Memory B cell (primary cell): ENCODE measurements at regions not wholly inside any gene's neighbourhood (a gene's known extent, or its start where the extent isn't known, plus 50 kb on each side); places are given as distances from the start of the nearest gene placed in this dataset.
"Not testable (repeated sequence)": the region's sequence is repeated elsewhere in the genome, so short reads cannot be mapped to it uniquely, and the experiment has no call there.

Experiments
- ATAC-seq: fragments of 150-1000 bp; cut with Tn5 transposase; 2 replicates; pipeline ENCODE4 v1.10.0; 2021; ENCODE audit warnings: low read depth, mild to moderate bottlenecking, moderate library complexity
- DNase-seq, 2 donors: peaks; one replicate each; pipeline ENCODE4 v3.0.0; 2022; ENCODE audit warnings: low spot score in 2 of 2
- H3K27ac Mint-ChIP-seq: one replicate; pipeline ENCODE4 v1.8.0; 2022; ENCODE audit warnings: mild to moderate bottlenecking, moderate library complexity, mixed read lengths
- H3K27me3 Mint-ChIP-seq: one replicate; pipeline ENCODE4 v1.8.0; 2022; ENCODE audit warnings: mixed read lengths
- H3K36me3 Mint-ChIP-seq: one replicate; pipeline ENCODE4 v1.8.0; 2022; ENCODE audit warnings: mild to moderate bottlenecking, mixed read lengths
- H3K4me1 Mint-ChIP-seq: one replicate; pipeline ENCODE4 v1.8.0; 2022; ENCODE audit warnings: mixed read lengths
- H3K4me3 Mint-ChIP-seq: one replicate; pipeline ENCODE4 v1.8.0; 2022; ENCODE audit warnings: mild to moderate bottlenecking, moderate library complexity, mixed read lengths
- H3K9me3 Mint-ChIP-seq: one replicate; pipeline ENCODE4 v1.8.0; 2022; ENCODE audit warnings: mixed read lengths

GRCh38 chr10:117768333-117769042, 225.9 kb downstream of the EMX2 start:
- no peaks in the 10 kb centered on the region for H3K36me3 Mint-ChIP-seq
- no peaks in the 10 kb centered on the region for H3K9me3 Mint-ChIP-seq
- H3K4me3 Mint-ChIP-seq = no peak overlapping the region
- H3K27me3 Mint-ChIP-seq = peaks cover 2% of the 10 kb centered on the region
- no peaks in the 10 kb centered on the region for H3K4me1 Mint-ChIP-seq
- DNase-seq = no peak
- no peak for ATAC-seq
- H3K27ac Mint-ChIP-seq = no peak overlapping the region

GRCh38 chr10:117775526-117775925, 233.0 kb downstream of the EMX2 start:
- Mint-ChIP-seq H3K27ac (no peak overlapping the region), H3K27me3 (peaks cover 6% of the 10 kb centered on the region)
- ATAC-seq = no peak

GRCh38 chr10:117777222-117777621, 234.7 kb downstream of the EMX2 start:
- H3K4me1 Mint-ChIP-seq, DNase-seq, H3K9me3 Mint-ChIP-seq, ATAC-seq, H3K4me3 Mint-ChIP-seq, H3K27ac Mint-ChIP-seq, H3K27me3 Mint-ChIP-seq, H3K36me3 Mint-ChIP-seq: not testable (repeated sequence)

More at GRCh38 chr10:117775526-117775925, 233.0 kb downstream of the EMX2 start:
- H3K36me3 Mint-ChIP-seq = no peaks in the 10 kb centered on the region
- H3K9me3 Mint-ChIP-seq = peaks cover 2% of the 10 kb centered on the region
- no peaks in the 10 kb centered on the region for H3K4me1 Mint-ChIP-seq
- no peak overlapping the region for H3K4me3 Mint-ChIP-seq
- no peak for DNase-seq

GRCh38 chr10:117778241-117778640, 235.7 kb downstream of the EMX2 start:
- no peak overlapping the region for H3K4me3 Mint-ChIP-seq
- H3K27ac Mint-ChIP-seq = no peak overlapping the region
- no peaks in the 10 kb centered on the region for H3K4me1 Mint-ChIP-seq
- DNase-seq (no peak), ATAC-seq (no peak)
- H3K27me3 Mint-ChIP-seq = peaks cover 7% of the 10 kb centered on the region
- peaks cover 3% of the 10 kb centered on the region for H3K9me3 Mint-ChIP-seq
- no peaks in the 10 kb centered on the region for H3K36me3 Mint-ChIP-seq

- no peak for DNase-seq
- Mint-ChIP-seq H3K36me3 (no peaks in the 10 kb centered on the region), H3K4me1 (no peaks in the 10 kb centered on the region), H3K4me3 (no peak overlapping the region), H3K9me3 (peaks cover 3% of the 10 kb centered on the region), H3K27me3 (peaks cover 3% of the 10 kb centered on the region), H3K27ac (no peak overlapping the region)
- no peak for ATAC-seq
Measured at GRCh38 chr10:117780411-117780810, 237.9 kb downstream of the EMX2 start.

GRCh38 chr10:117781216-117781831, 238.8 kb downstream of the EMX2 start:
- H3K4me1 Mint-ChIP-seq = no peaks in the 10 kb centered on the region
- no peaks in the 10 kb centered on the region for H3K36me3 Mint-ChIP-seq
- H3K4me3 Mint-ChIP-seq = no peak overlapping the region
- H3K27ac Mint-ChIP-seq = no peak overlapping the region
- peaks cover 3% of the 10 kb centered on the region for H3K27me3 Mint-ChIP-seq
- H3K9me3 Mint-ChIP-seq = peaks cover 3% of the 10 kb centered on the region
- ATAC-seq = no peak
- DNase-seq = no peak

- no peak for DNase-seq
- Mint-ChIP-seq H3K9me3 (peaks cover 3% of the 10 kb centered on the region), H3K4me1 (no peaks in the 10 kb centered on the region), H3K36me3 (no peaks in the 10 kb centered on the region), H3K4me3 (no peak overlapping the region), H3K27me3 (peaks cover 3% of the 10 kb centered on the region), H3K27ac (no peak overlapping the region)
- ATAC-seq = no peak
Measured at GRCh38 chr10:117782276-117782675, 239.7 kb downstream of the EMX2 start.

- no peak overlapping the region for H3K27ac Mint-ChIP-seq
- H3K36me3 Mint-ChIP-seq = no peaks in the 10 kb centered on the region
- H3K9me3 Mint-ChIP-seq = peaks cover 3% of the 10 kb centered on the region
- H3K4me1 Mint-ChIP-seq = no peaks in the 10 kb centered on the region
- DNase-seq (no peak), ATAC-seq (no peak)
- H3K27me3 Mint-ChIP-seq = peaks cover 3% of the 10 kb centered on the region
- H3K4me3 Mint-ChIP-seq = no peak overlapping the region
Measured at GRCh38 chr10:117783698-117784395, 241.3 kb downstream of the EMX2 start.

GRCh38 chr10:117784776-117785175, 242.2 kb downstream of the EMX2 start:
- peaks cover 3% of the 10 kb centered on the region for H3K27me3 Mint-ChIP-seq
- DNase-seq (no peak), ATAC-seq (no peak)
- H3K4me1 Mint-ChIP-seq = no peaks in the 10 kb centered on the region
- no peak overlapping the region for H3K27ac Mint-ChIP-seq
- no peak overlapping the region for H3K4me3 Mint-ChIP-seq
- H3K9me3 Mint-ChIP-seq = peaks cover 3% of the 10 kb centered on the region
- no peaks in the 10 kb centered on the region for H3K36me3 Mint-ChIP-seq

GRCh38 chr10:117788911-117789310, 246.4 kb downstream of the EMX2 start:
- DNase-seq = no peak
- ATAC-seq = no peak
- no peaks in the 10 kb centered on the region for H3K9me3 Mint-ChIP-seq
- no peak overlapping the region for H3K27ac Mint-ChIP-seq
- no peaks in the 10 kb centered on the region for H3K27me3 Mint-ChIP-seq
- H3K36me3 Mint-ChIP-seq = no peaks in the 10 kb centered on the region
- no peaks in the 10 kb centered on the region for H3K4me1 Mint-ChIP-seq
- no peak overlapping the region for H3K4me3 Mint-ChIP-seq

GRCh38 chr10:117790179-117790578, 247.6 kb downstream of the EMX2 start:
- H3K4me1 Mint-ChIP-seq = no peaks in the 10 kb centered on the region
- DNase-seq = no peak
- no peak overlapping the region for H3K27ac Mint-ChIP-seq
- no peak for ATAC-seq
- H3K9me3 Mint-ChIP-seq = no peaks in the 10 kb centered on the region
- no peaks in the 10 kb centered on the region for H3K36me3 Mint-ChIP-seq
- no peaks in the 10 kb centered on the region for H3K27me3 Mint-ChIP-seq
- H3K4me3 Mint-ChIP-seq = no peak overlapping the region

- no peak for DNase-seq
- no peaks in the 10 kb centered on the region for H3K27me3 Mint-ChIP-seq
- no peak overlapping the region for H3K4me3 Mint-ChIP-seq
- H3K36me3 Mint-ChIP-seq = no peaks in the 10 kb centered on the region
- H3K9me3 Mint-ChIP-seq = no peaks in the 10 kb centered on the region
- no peak overlapping the region for H3K27ac Mint-ChIP-seq
- H3K4me1 Mint-ChIP-seq = no peaks in the 10 kb centered on the region
- ATAC-seq = no peak
Measured at GRCh38 chr10:117790621-117791020, 248.1 kb downstream of the EMX2 start.

GRCh38 chr10:117792214-117792613, 249.7 kb downstream of the EMX2 start:
- H3K27ac Mint-ChIP-seq = no peak overlapping the region
- no peaks in the 10 kb centered on the region for H3K4me1 Mint-ChIP-seq
- H3K27me3 Mint-ChIP-seq = no peaks in the 10 kb centered on the region

GRCh38 chr10:117796130-117796745, 250.5 kb downstream of the RAB11FIP2 start:
- Mint-ChIP-seq H3K27ac (no peak overlapping the region), H3K27me3 (no peaks in the 10 kb centered on the region), H3K4me1 (no peaks in the 10 kb centered on the region), H3K4me3 (no peak overlapping the region), H3K36me3 (no peaks in the 10 kb centered on the region), H3K9me3 (no peaks in the 10 kb centered on the region)
- ATAC-seq (no peak), DNase-seq (no peak)

More at GRCh38 chr10:117792214-117792613, 249.7 kb downstream of the EMX2 start:
- Mint-ChIP-seq H3K36me3 (no peaks in the 10 kb centered on the region), H3K9me3 (no peaks in the 10 kb centered on the region), H3K4me3 (no peak overlapping the region)
- DNase-seq (no peak), ATAC-seq (no peak)
